Stimulated activated effector memory CD8-positive, alpha-beta T cell treated with anti-CD3 and anti-CD28 coated beads, Interleukin-12 subunit alpha, Interleukin-12 subunit beta, amount 100 ng/mL, for 72 hours (primary cell): ENCODE measurements at regions not wholly inside any gene's neighbourhood (a gene's known extent, or its start where the extent isn't known, plus 50 kb on each side); places are given as distances from the start of the nearest gene placed in this dataset.
"Not testable (repeated sequence)": the region's sequence is repeated elsewhere in the genome, so short reads cannot be mapped to it uniquely, and the experiment has no call there.

Source experiments
- ATAC-seq: fragments of 150-1000 bp; cut with Tn5 transposase; 2 replicates; pipeline ENCODE4 v1.10.0; 2021
- DNase-seq, 2 donors: peaks; one replicate each; pipeline ENCODE4 v3.0.0; 2021 to 2022; ENCODE audit warnings: low spot score in 2 of 2
- H3K27ac Mint-ChIP-seq: one replicate; pipeline ENCODE4 v1.8.0; 2022; ENCODE audit warnings: mild to moderate bottlenecking, mixed read lengths
- H3K36me3 Mint-ChIP-seq: one replicate; pipeline ENCODE4 v1.8.0; 2022; ENCODE audit warnings: mild to moderate bottlenecking, mixed read lengths
- H3K4me1 Mint-ChIP-seq: one replicate; pipeline ENCODE4 v1.8.0; 2022; ENCODE audit warnings: mixed read lengths
- H3K4me3 Mint-ChIP-seq: one replicate; pipeline ENCODE4 v1.8.0; 2022; ENCODE audit warnings: mild to moderate bottlenecking, mixed read lengths
- H3K9me3 Mint-ChIP-seq: one replicate; pipeline ENCODE4 v1.8.0; 2022; ENCODE audit warnings: mixed read lengths

DNA sequence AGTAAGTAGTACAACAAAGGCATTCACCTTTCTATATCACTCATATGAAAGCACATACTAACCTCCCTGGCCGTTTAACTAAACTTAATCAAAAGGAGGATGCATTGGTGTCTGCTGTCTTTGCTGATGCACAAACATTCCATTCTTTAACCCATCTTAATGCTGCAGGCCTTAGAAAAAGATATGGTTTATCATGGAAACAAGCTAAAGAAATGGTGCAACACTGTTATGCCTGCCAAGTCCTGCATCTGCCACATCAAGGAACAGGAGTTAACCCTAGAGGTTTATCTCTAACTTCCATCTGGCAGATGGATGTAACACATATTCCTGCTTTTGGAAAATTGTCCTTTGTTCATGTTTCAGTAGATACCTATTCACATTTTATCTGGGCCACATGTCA is 296.5 kb upstream of the DKK2 start:
- H3K36me3 Mint-ChIP-seq, H3K4me1 Mint-ChIP-seq, DNase-seq, H3K27ac Mint-ChIP-seq, H3K4me3 Mint-ChIP-seq, ATAC-seq: not testable (repeated sequence)
- H3K9me3 Mint-ChIP-seq = peaks cover 11% of the 10 kb centered on the region

DNA sequence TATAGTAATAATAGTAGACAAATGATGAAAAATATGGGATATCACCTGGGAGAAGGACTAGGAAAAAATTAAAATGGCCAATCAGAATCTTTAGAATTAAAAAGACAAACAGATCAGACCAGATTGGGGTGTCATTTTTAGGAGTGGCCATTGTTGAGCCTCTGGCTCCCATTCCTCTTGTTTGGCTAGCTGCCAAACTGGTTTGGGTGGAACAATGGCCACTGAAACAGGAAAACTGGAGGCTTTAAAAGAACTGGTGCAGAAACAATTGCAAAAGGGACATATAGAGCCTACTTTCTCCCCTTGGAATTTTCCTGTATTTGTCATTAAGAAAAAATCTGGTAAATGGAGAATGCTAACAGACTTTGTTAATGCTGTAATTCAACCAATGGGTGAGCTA is 294.8 kb upstream of the DKK2 start:
- peaks cover 11% of the 10 kb centered on the region for H3K9me3 Mint-ChIP-seq
- H3K4me1 Mint-ChIP-seq = no peaks in the 10 kb centered on the region
- H3K4me3 Mint-ChIP-seq = no peak overlapping the region
- H3K36me3 Mint-ChIP-seq = no peaks in the 10 kb centered on the region
- no peak for ATAC-seq
- H3K27ac Mint-ChIP-seq = no peak overlapping the region
- DNase-seq = no peak

DNA sequence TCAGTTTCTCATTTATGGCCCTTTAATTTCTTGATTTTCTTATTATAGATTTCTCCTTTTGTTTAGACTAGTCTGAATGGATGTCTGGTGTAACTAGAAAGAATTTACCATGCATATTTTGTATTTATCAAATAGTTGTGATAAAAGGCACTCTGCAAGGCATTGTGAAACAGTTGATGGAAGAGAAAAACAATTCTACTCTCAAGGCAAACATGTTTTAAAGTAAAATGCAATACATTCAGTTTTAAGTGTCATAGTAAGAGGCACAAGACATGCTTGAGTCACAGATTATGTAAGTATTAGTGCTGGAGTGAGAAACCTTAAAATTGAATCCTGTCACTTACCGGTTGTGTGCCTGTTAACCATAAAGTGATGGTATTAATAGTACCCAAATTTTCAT is 283.3 kb upstream of the DKK2 start:
- ATAC-seq = no peak
- Mint-ChIP-seq H3K4me1 (no peaks in the 10 kb centered on the region), H3K27ac (no peak overlapping the region), H3K4me3 (no peak overlapping the region), H3K9me3 (peaks cover 6% of the 10 kb centered on the region), H3K36me3 (no peaks in the 10 kb centered on the region)
- DNase-seq = no peak

DNA sequence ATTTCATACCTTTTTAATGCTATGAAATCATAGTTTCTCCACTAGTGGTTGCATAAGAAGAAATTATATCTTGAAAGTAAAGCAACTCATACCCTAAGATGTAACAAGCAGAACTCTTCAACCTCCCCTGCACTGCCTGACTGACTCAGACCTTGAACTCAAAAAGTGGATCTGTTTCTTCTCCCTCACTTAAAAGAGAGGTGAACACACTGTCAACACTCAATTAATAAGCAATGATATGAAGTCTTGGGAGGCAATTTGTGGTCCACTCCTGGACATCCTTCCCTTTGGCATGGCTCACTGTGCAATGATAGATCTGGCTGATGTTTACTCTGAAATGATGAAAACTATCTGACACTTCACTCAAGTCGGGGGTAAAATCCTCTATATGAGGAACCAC is 282.0 kb upstream of the DKK2 start:
- Mint-ChIP-seq H3K27ac (no peak overlapping the region), H3K4me1 (no peaks in the 10 kb centered on the region), H3K9me3 (peaks cover 6% of the 10 kb centered on the region), H3K36me3 (no peaks in the 10 kb centered on the region), H3K4me3 (no peak overlapping the region)
- ATAC-seq (no peak), DNase-seq (no peak)

DNA sequence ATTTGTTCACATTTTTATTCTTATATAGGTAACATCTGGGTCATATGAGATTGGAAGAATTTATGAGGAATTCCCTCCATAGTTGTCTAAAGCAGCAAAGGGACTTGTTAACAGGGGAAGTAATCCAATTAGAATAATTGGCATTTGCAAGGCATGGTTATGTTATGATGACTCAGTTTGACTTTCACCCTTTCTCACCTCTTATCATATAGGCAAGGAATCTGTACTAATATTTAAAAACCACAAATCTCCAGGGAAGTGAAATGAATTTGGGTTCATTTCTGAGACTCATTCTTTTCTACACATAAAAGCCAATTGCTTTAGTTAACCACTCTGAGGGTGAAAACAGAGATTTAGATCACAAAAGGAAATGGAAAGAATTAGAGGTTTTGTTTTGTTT is 281.5 kb upstream of the DKK2 start:
- DNase-seq (no peak), ATAC-seq (no peak)
- Mint-ChIP-seq H3K4me3 (no peak overlapping the region), H3K4me1 (no peaks in the 10 kb centered on the region), H3K9me3 (peaks cover 6% of the 10 kb centered on the region), H3K27ac (no peak overlapping the region), H3K36me3 (no peaks in the 10 kb centered on the region)

DNA sequence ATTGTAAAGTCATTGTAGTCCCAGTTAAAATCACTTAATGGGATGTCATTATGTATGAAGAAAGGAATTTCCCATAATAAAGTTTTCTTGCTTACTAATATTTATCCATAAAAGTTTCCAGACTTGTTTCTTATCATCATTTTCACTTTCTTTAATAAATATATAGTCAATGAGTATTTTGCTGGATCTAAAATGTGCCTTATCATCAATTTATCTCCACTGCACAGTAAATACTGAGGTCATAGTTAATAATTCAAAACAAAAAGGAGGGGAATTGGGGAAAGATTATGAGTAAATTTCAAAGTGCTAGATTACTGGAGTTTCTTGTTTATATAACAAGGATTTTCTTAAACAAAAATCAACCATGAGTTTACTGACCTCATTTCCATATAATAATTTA is 279.5 kb upstream of the DKK2 start:
- H3K27ac Mint-ChIP-seq = no peak overlapping the region
- ATAC-seq = no peak
- no peaks in the 10 kb centered on the region for H3K4me1 Mint-ChIP-seq
- H3K36me3 Mint-ChIP-seq = no peaks in the 10 kb centered on the region
- peaks cover 4% of the 10 kb centered on the region for H3K9me3 Mint-ChIP-seq
- no peak for DNase-seq
- no peak overlapping the region for H3K4me3 Mint-ChIP-seq

DNA sequence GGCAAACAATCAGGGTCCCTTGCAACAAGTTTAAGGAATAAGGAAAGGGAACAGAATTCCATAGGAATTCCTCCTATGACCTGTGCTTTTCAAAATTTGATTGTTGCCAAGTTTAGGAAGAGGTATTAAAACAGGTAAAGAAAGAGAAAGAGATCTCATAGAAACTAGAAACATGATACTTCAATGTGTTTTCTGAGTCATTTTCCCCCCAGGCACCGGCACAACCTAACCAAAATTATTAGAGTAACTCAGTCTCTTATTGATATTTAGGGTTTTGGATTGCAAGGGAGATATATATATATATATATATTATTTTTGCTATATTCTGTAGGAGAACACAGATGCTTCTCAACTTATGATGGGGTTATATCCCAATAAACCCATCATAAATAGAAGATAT is 278.0 kb upstream of the DKK2 start:
- DNase-seq (no peak), ATAC-seq (no peak)
- Mint-ChIP-seq H3K27ac (no peak overlapping the region), H3K36me3 (no peaks in the 10 kb centered on the region), H3K9me3 (peaks cover 5% of the 10 kb centered on the region), H3K4me1 (no peaks in the 10 kb centered on the region), H3K4me3 (no peak overlapping the region)

DNA sequence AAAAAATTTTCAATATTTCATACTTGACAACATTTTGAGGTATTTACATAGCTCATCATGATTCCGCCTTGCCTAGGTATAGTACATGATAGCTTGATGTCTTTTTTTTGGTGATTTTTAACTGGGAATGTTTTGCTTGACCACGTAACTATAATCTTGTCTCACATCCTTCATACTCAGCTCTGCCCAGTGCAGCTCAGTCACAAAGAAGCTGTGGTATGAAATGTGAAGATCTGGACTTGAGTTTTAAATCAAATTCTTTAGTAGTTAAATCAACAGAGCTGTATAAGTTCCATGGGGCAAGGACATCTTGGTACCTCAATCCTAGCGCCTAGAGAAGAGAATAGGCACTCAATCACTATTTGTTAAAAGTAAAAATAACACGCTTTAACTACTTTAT is 276.3 kb upstream of the DKK2 start:
- Mint-ChIP-seq H3K9me3 (peaks cover 5% of the 10 kb centered on the region), H3K4me3 (no peak overlapping the region), H3K4me1 (no peaks in the 10 kb centered on the region), H3K27ac (no peak overlapping the region), H3K36me3 (no peaks in the 10 kb centered on the region)
- DNase-seq (no peak), ATAC-seq (no peak)

DNA sequence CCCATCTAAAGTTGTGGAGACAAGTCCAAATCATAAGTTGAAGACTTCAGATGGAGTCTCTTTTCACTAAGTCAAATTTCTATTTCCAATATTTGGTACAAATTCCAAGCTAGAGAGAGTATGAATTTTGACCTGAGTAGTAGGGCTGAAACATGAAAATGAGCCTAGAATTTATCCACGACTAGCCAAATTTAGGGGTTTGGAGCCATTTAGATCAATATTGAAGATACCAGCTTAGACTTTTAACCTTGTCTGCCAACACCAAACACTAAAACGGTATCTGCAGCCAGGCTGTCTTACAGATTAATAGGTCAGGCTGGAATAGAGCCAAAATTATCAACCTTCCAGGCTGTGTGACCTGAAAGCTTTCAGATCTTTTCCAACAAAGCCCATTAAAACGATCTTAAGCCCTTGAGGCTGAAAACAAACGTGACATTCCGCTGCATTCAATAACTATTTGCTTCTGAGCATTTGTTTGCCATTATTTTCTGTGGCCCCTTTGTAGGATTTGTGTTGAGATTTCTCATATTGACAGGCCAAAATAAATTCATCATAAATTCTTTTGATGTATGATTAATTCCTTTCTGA is 268.7 kb upstream of the DKK2 start:
- Mint-ChIP-seq H3K36me3 (no peaks in the 10 kb centered on the region), H3K27ac (no peak overlapping the region), H3K9me3 (peaks cover 2% of the 10 kb centered on the region), H3K4me3 (no peak overlapping the region), H3K4me1 (no peaks in the 10 kb centered on the region)
- ATAC-seq (no peak), DNase-seq (no peak)

DNA sequence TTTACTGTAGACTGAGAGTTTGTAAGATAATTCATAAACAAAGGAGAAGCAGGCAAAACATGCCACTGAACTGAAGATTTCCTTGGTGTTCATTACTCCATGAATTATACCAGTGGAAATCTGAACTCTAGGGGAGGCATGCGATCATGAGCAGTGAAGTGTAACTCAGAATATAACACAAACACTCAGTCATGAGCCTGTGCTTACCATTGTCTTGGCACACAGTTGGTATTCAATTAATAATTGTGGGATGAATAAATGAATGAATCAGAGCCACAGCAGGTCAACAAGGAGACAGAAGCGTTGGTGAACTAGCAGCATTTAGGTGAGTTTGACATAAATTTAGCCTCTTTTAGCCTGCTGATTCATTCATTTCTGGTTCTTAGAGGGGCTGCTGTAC is 263.5 kb upstream of the DKK2 start:
- Mint-ChIP-seq H3K27ac (no peak overlapping the region), H3K4me1 (no peaks in the 10 kb centered on the region), H3K4me3 (no peak overlapping the region), H3K36me3 (no peaks in the 10 kb centered on the region), H3K9me3 (peaks cover 7% of the 10 kb centered on the region)
- DNase-seq (no peak), ATAC-seq (no peak)

DNA sequence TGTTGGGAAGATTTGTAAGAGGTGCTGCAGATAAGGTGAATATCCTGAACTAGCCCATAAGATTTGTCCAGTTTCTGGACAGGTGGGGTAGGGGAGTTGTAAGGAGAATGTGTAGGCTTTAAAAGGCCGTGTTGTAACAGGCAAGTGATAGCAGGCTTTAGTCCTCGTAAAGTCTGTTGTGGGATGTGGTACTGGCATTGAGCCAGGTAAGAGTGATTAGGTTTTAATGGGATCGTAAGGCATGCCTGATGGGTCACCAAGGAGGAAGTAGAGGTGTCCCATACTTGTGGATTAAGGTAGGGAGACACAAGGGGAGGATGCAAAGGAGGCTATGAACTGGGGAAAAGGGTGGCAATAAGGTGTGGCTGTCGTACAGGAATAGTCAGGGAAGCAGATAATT is 256.9 kb upstream of the DKK2 start:
- Mint-ChIP-seq H3K9me3 (peaks cover 28% of the 10 kb centered on the region), H3K4me3 (no peak overlapping the region), H3K36me3 (no peaks in the 10 kb centered on the region), H3K4me1 (no peaks in the 10 kb centered on the region), H3K27ac (no peak overlapping the region)
- DNase-seq (no peak), ATAC-seq (no peak)

DNA sequence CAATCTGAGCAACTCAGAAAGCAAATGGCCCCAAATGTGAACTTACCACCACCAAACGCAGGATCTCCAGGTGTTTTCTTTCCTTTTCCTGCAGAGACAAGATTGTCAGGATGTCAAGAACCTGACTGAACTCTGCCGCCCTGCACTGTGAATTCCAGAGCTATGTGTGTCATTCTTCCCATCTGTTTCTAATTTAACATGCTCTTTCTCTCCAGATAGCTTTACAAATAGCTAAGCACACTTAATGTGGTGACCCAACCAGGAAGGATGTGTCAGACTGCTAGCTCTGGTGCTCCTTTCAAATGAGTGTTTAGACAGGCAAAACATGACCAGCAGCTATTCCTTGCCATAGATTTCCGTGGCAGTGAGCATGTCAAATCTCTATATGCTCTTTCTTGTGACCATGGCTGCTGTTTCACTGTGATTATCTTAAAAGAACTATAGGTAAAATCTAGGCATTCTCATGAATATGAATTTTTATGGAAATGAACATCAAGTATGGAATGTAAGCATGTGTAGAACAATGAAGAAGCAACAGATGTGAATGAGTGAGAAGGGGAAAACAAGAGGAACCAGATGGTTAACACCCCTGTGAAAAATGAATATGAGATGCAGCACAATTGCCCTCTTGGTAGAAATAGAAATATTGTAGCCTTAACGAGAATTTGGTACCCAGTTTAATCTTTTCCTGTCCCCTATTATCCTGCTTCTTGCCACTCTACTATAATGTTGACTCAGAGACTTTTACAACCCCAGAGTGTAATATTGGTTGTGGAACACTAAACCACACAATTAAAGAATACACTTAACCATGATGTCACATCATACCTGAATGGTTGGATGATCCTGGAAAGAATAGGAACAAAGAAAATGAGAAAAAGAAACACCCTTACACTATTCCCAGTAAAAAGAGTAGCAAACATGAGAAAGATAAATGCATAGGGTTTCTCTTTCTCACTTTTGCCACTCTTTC is 247.8 kb upstream of the DKK2 start:
- Mint-ChIP-seq H3K4me3 (no peak overlapping the region), H3K36me3 (no peaks in the 10 kb centered on the region), H3K4me1 (no peaks in the 10 kb centered on the region), H3K9me3 (no peaks in the 10 kb centered on the region), H3K27ac (no peak overlapping the region)
- DNase-seq (no peak), ATAC-seq (no peak)

DNA sequence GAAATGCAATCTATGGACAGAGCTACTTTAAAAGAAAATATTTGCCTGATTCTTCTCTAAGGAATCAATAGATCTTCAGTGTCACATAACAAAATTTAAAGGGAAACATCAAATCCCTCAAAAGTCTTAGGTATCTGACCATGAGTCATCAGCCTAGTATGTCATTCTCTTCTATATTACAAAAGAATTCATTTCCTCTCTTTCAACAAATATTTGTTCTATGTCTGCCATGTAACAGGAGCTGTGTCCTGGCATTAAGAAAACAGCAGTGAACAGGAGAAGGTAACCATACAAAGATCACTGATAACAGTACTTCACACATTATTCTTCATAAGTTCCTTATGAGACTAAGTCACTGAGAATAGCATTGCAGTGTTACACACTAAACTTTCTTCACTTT is 243.6 kb upstream of the DKK2 start:
- Mint-ChIP-seq H3K9me3 (no peaks in the 10 kb centered on the region), H3K4me3 (no peak overlapping the region), H3K4me1 (no peaks in the 10 kb centered on the region), H3K36me3 (no peaks in the 10 kb centered on the region), H3K27ac (no peak overlapping the region)
- ATAC-seq (no peak), DNase-seq (no peak)

DNA sequence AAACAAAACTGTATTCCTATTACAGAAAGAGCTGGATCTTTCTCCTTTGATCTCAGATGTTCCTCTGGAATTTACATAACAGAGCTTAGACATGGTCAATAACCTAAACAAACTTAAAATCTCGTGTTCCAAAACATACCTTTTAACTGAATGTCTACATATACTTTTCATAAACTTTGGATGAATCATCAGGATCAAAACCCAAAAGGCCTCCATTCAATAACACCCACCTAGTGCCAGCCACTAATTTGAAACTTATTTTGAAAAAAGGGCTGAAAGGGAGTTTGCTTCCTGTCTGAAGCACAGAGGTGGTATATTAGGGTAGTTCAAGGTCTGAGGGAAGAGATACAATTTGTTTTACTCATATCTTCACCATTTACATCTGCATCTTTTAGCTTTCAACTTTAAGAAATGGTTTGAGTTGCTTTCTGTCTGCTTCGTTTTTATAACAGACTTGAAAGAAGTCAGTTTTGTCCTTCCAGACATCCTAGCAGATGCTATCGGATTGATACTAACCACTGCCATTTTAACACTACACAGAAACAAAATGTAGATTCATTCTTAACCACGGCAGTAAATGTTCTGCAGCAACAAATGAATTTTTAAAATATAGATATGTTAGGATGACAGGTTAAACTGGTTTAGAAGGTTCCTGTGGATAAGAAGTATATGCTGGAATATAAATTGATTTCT is 242.8 kb upstream of the DKK2 start:
- no peak overlapping the region for H3K4me3 Mint-ChIP-seq
- no peaks in the 10 kb centered on the region for H3K36me3 Mint-ChIP-seq
- ATAC-seq = no peak
- no peaks in the 10 kb centered on the region for H3K9me3 Mint-ChIP-seq
- no peak for DNase-seq
- no peaks in the 10 kb centered on the region for H3K4me1 Mint-ChIP-seq
- no peak overlapping the region for H3K27ac Mint-ChIP-seq

DNA sequence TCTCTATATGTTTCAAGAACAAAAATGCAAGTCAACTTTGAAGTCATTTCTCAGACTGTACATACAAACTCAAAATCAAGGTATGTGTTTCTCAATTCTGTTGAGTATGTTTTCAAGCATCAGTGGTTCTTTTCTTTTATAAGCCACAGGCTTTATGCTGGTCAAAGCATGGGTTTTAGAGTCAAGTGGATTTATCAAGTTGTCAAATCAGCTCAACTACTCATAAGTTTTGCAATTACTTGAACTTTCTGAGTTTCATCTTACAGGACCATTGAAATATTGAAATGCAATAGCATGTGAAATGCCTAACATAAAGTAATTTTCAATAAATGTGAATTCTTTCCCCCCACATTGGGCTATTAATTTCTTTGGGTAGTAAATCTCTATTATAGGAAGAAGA is 239.9 kb upstream of the DKK2 start:
- no peak for DNase-seq
- H3K4me1 Mint-ChIP-seq = no peaks in the 10 kb centered on the region
- no peak overlapping the region for H3K4me3 Mint-ChIP-seq
- H3K27ac Mint-ChIP-seq = no peak overlapping the region
- H3K9me3 Mint-ChIP-seq = no peaks in the 10 kb centered on the region
- no peaks in the 10 kb centered on the region for H3K36me3 Mint-ChIP-seq
- ATAC-seq = no peak

DNA sequence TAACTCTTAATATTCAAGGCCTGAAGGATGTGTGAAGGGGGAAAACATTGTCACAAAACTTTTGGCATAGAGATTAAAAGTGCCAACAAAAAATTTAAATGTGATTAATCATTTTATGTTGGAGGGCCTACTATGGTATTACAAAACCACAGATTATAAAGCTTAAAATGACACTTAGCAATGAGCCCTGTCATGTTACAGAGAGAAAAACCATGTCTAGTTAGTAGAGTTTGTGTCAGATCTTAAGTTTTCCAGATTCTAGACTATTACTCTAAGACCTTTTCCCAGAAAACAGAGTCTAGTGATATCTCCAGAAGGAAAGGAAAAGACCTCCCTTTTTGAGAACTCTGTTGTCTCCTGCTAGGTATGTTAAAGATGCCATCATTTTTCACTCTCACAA is 239.1 kb upstream of the DKK2 start:
- no peak overlapping the region for H3K27ac Mint-ChIP-seq
- DNase-seq = no peak
- no peaks in the 10 kb centered on the region for H3K9me3 Mint-ChIP-seq
- H3K4me3 Mint-ChIP-seq = no peak overlapping the region
- no peak for ATAC-seq
- no peaks in the 10 kb centered on the region for H3K4me1 Mint-ChIP-seq
- H3K36me3 Mint-ChIP-seq = no peaks in the 10 kb centered on the region
